Endodermal cell (in vitro differentiated cells): ENCODE measurements at regions not wholly inside any gene's neighbourhood (a gene's known extent, or its start where the extent isn't known, plus 50 kb on each side); places are given as distances from the start of the nearest gene placed in this dataset.

ENCODE experiments used
- DNase-seq: peaks from one replicate; pipeline ENCODE4 v3.0.0-alpha.2; 2017
- H3K27ac ChIP-seq: 2 replicates; pipeline ENCODE4 v1.5.1; 2013; ENCODE audit warnings: mild to moderate bottlenecking, low read depth, low read length, moderate library complexity
- H3K27me3 ChIP-seq: 2 replicates; pipeline ENCODE4 v1.6.1; 2013; ENCODE audit warnings: mild to moderate bottlenecking, low read length, moderate library complexity; ENCODE audit not compliant: insufficient read depth, control insufficient read depth, poor library complexity, severe bottlenecking
- H3K36me3 ChIP-seq: 2 replicates; pipeline ENCODE4 v1.7.0; 2013; ENCODE audit warnings: mild to moderate bottlenecking, low read length, moderate library complexity; ENCODE audit not compliant: control insufficient read depth, insufficient read depth
- H3K4me1 ChIP-seq: one replicate; pipeline ENCODE4 v1.7.0; 2013; ENCODE audit warnings: low read length; ENCODE audit not compliant: control insufficient read depth, insufficient read depth
- H3K4me3 ChIP-seq: 2 replicates; pipeline ENCODE4 v1.5.1; 2013; ENCODE audit warnings: mild to moderate bottlenecking, low read length, moderate library complexity
- H3K9ac ChIP-seq: 2 replicates; pipeline ENCODE4 v1.6.1; 2013; ENCODE audit warnings: mild to moderate bottlenecking, low read length, moderate library complexity; ENCODE audit not compliant: poor library complexity, severe bottlenecking; ENCODE audit errors: extremely low read depth
- H3K9me3 ChIP-seq: 2 replicates; pipeline ENCODE4 v1.6.1; 2013; ENCODE audit warnings: mild to moderate bottlenecking, low read length, moderate library complexity; ENCODE audit not compliant: control insufficient read depth
- H3K27ac Mint-ChIP-seq: 2 replicates; pipeline ENCODE4 v1.8.0; 2020; ENCODE audit warnings: mixed read lengths
- H3K27me3 Mint-ChIP-seq: 2 replicates; pipeline ENCODE4 v1.8.0; 2021; ENCODE audit warnings: mild to moderate bottlenecking, mixed read lengths; ENCODE audit not compliant: insufficient read depth
- H3K36me3 Mint-ChIP-seq: 2 replicates; pipeline ENCODE4 v1.8.0; 2020; ENCODE audit warnings: low read depth, mixed read lengths
- H3K4me1 Mint-ChIP-seq: 2 replicates; pipeline ENCODE4 v1.8.0; 2020; ENCODE audit warnings: mixed read lengths
- H3K4me3 Mint-ChIP-seq: 2 replicates; pipeline ENCODE4 v1.8.0; 2020; ENCODE audit warnings: mild to moderate bottlenecking, moderate library complexity, mixed read lengths
- H3K9me3 Mint-ChIP-seq: 2 replicates; pipeline ENCODE4 v1.8.0; 2020; ENCODE audit warnings: mild to moderate bottlenecking, mixed read lengths
- WGBS, 2 experiments: methylation state at CpG; one replicate each; pipeline versions ENCODE4 v1.1.5 to v1.1.7; 2013; ENCODE audit warnings: missing lambda C conversion rate in 2 of 2, mixed read lengths in 1 of 2; ENCODE audit not compliant: insufficient coverage in 1 of 2, insufficient read length in 1 of 2; 5-methylcytosine and 5-hydroxymethylcytosine counted together
- TF ChIP-seq, protein P1 (sequence below): fragments of 200-600 bp; sonication (generic); conservative IDR thresholded peaks from 2 replicates; pipeline ENCODE4 v1.5.0; 2021; ENCODE audit warnings: antibody characterized with exemption, mild to moderate bottlenecking

DNA sequence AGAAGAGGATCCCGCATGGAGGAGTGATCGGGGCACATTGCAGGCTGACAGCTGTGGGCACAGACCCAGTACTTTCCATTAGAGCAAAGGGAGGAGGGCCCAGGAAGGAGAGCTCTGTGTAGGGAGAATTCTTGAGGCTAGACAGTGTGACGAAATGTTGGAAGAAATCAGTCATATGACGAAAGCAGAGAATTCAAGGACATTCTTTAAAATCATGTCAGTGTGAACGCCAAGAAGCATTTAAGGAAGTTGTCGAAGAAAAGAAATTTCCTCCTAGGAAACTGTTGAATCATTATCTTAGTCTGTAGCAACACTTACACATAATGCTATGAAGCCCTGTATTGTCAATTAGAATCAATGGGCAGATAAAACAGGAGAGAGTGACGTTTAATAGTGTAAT is 191.3 kb upstream of the ADARB2 start:
- H3K9me3 ChIP-seq: no peaks in the 10 kb centered on the region
- H3K4me1 ChIP-seq: no peaks in the 10 kb centered on the region
- H3K4me3 ChIP-seq: no peak overlapping the region
- Mint-ChIP-seq H3K36me3 (no peaks in the 10 kb centered on the region), H3K27me3 (no peaks in the 10 kb centered on the region), H3K9me3 (no peaks in the 10 kb centered on the region), H3K4me1 (no peaks in the 10 kb centered on the region), H3K4me3 (no peak overlapping the region), H3K27ac (no peak overlapping the region)
- no peak for DNase-seq
- TF ChIP-seq, protein P1, sequence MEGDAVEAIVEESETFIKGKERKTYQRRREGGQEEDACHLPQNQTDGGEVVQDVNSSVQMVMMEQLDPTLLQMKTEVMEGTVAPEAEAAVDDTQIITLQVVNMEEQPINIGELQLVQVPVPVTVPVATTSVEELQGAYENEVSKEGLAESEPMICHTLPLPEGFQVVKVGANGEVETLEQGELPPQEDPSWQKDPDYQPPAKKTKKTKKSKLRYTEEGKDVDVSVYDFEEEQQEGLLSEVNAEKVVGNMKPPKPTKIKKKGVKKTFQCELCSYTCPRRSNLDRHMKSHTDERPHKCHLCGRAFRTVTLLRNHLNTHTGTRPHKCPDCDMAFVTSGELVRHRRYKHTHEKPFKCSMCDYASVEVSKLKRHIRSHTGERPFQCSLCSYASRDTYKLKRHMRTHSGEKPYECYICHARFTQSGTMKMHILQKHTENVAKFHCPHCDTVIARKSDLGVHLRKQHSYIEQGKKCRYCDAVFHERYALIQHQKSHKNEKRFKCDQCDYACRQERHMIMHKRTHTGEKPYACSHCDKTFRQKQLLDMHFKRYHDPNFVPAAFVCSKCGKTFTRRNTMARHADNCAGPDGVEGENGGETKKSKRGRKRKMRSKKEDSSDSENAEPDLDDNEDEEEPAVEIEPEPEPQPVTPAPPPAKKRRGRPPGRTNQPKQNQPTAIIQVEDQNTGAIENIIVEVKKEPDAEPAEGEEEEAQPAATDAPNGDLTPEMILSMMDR: no peak
- H3K9ac ChIP-seq: no peak overlapping the region
- H3K36me3 ChIP-seq: no peaks in the 10 kb centered on the region
- WGBS, 2 experiments: 90 to 96% methylated on average over 7 of the region's 7 CpGs
- H3K27me3 ChIP-seq: no peaks in the 10 kb centered on the region
- no peak overlapping the region for H3K27ac ChIP-seq

GRCh38 chr10:1923998-1924397 is 186.7 kb upstream of the ADARB2 start:
- no peak overlapping the region for H3K4me3 Mint-ChIP-seq

DNA sequence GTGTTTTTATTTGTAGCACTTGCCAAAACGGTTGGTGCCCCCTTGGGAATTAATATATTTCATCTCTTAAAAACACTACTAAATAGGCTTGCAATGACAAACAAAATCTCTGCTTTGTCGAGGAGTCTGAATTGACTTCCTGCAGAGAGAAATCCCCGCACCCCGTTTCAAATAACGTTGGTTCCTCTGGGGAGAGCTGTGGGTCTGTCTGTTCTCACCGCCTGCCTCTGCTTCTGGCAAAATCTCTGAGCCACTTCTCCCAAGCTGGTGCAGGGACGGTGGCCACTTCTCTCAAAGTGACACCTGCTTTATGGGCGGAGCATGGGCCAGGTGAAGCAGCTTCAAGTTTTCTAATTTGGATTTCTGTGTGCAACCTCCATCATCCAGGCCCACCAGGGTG is 186.3 kb upstream of the ADARB2 start:
- Histone ChIP-seq H3K4me1 (no peaks in the 10 kb centered on the region), H3K9ac (no peak overlapping the region), H3K27me3 (no peaks in the 10 kb centered on the region), H3K4me3 (no peak overlapping the region), H3K9me3 (no peaks in the 10 kb centered on the region), H3K27ac (no peak overlapping the region), H3K36me3 (no peaks in the 10 kb centered on the region)
- Mint-ChIP-seq H3K4me1 (no peaks in the 10 kb centered on the region), H3K9me3 (no peaks in the 10 kb centered on the region), H3K4me3 (no peak overlapping the region), H3K27me3 (no peaks in the 10 kb centered on the region), H3K36me3 (no peaks in the 10 kb centered on the region), H3K27ac (no peak overlapping the region)
- DNase-seq: no peak
- 37 to 65% methylated on average over 5 to 8 of the region's 8 CpGs for WGBS, 2 experiments
- TF ChIP-seq, protein P1: no peak

More at GRCh38 chr10:1923998-1924397, 186.7 kb upstream of the ADARB2 start:
- Histone ChIP-seq H3K36me3 (no peaks in the 10 kb centered on the region), H3K4me3 (no peak overlapping the region), H3K9me3 (no peaks in the 10 kb centered on the region), H3K9ac (no peak overlapping the region), H3K27me3 (no peaks in the 10 kb centered on the region), H3K27ac (no peak overlapping the region), H3K4me1 (no peaks in the 10 kb centered on the region)
- no peak for DNase-seq
- no peaks in the 10 kb centered on the region for H3K27me3 Mint-ChIP-seq
- TF ChIP-seq, protein P1: no peak
- no peak overlapping the region for H3K27ac Mint-ChIP-seq
- 89 to 93% methylated on average over 11 to 12 of the region's 12 CpGs for WGBS, 2 experiments
- no peaks in the 10 kb centered on the region for H3K36me3 Mint-ChIP-seq
- no peaks in the 10 kb centered on the region for H3K4me1 Mint-ChIP-seq
- no peaks in the 10 kb centered on the region for H3K9me3 Mint-ChIP-seq
